HUES6 (cell line): ENCODE measurements at regions not wholly inside any gene's neighbourhood (a gene's known extent, or its start where the extent isn't known, plus 50 kb on each side); places are given as distances from the start of the nearest gene placed in this dataset.

ENCODE experiments used
- H3K27ac ChIP-seq: 2 replicates; pipeline ENCODE4 v1.7.0; 2013; ENCODE audit warnings: low read depth, mild to moderate bottlenecking, low read length, inconsistent platforms
- H3K27me3 ChIP-seq: 2 replicates; pipeline ENCODE4 v1.6.1; 2013; ENCODE audit warnings: low read length; ENCODE audit not compliant: control insufficient read depth, insufficient read depth
- H3K36me3 ChIP-seq: 2 replicates; pipeline ENCODE4 v1.6.1; 2013; ENCODE audit warnings: low read length; ENCODE audit not compliant: control insufficient read depth, insufficient read depth
- H3K4me1 ChIP-seq: 2 replicates; pipeline ENCODE4 v1.6.1; 2013; ENCODE audit warnings: low read length; ENCODE audit not compliant: control insufficient read depth, insufficient read depth
- H3K4me3 ChIP-seq: 2 replicates; pipeline ENCODE4 v1.5.1; 2013; ENCODE audit warnings: low read depth, low read length
- H3K9ac ChIP-seq: one replicate; pipeline ENCODE4 v1.6.1; 2013; ENCODE audit warnings: mild to moderate bottlenecking, low read length
- H3K9me3 ChIP-seq: 2 replicates; pipeline ENCODE4 v1.6.1; 2013; ENCODE audit warnings: low read depth, low read length; ENCODE audit not compliant: control insufficient read depth, insufficient read depth

DNA sequence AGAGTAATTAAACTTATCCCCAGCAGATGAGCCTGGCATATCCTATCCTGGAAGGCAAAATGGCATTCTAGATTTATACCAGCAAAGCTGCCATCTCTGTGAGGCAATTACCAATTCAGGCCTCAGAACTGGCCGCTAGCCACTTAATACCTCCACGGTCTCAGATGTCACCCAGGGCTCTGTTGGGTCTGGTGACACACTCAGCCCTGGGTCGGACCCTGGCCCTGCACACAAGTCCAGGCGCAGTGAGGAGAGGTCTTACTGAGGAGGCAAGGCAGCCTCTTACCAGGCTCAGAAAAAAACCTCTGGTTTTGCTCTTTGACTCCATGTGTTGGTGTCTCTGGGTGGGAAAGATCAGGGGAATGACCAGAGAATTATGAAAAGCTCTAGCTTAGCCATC, 186.6 kb downstream of the EMX2 start:
- no peaks in the 10 kb centered on the region for H3K9me3 ChIP-seq

DNA sequence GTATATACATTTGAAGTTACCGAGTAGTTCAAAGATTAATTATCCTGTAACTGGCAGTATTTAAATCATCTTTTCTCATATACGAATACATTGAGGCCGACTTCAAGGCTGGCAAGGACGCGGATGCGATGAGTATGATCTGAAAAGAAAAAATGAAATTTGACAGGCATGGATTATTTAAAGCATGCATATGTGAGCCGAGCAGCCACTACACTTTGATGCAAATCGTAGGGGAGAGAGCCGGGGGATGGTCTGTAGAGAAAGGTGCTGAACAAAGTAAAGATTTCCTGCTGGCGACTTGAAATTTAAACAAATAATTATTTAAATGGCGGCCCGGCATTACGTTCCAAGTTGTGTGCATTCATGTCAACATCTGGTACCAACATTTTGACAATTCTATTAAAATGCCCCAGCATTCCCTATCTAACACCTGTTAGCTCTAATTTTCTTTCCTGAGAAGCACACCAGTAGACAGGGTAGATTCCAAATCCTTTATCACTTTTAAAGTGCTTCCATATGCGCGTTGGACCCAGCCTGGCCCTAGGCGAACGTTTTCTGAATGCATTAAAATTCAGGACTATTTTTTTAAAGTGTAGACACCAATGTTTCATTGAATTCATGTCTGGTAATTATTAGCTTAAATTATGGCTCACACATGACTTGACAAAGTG, 188.7 kb downstream of the EMX2 start:
- H3K27me3 ChIP-seq: peaks cover 31% of the 10 kb centered on the region

More for the DNA sequence above, 186.6 kb downstream of the EMX2 start:
- Histone ChIP-seq H3K4me3 (no peak overlapping the region), H3K36me3 (no peaks in the 10 kb centered on the region), H3K27me3 (peaks cover 10% of the 10 kb centered on the region), H3K9ac (no peak overlapping the region), H3K27ac (no peak overlapping the region), H3K4me1 (peaks cover 5% of the 10 kb centered on the region)

DNA sequence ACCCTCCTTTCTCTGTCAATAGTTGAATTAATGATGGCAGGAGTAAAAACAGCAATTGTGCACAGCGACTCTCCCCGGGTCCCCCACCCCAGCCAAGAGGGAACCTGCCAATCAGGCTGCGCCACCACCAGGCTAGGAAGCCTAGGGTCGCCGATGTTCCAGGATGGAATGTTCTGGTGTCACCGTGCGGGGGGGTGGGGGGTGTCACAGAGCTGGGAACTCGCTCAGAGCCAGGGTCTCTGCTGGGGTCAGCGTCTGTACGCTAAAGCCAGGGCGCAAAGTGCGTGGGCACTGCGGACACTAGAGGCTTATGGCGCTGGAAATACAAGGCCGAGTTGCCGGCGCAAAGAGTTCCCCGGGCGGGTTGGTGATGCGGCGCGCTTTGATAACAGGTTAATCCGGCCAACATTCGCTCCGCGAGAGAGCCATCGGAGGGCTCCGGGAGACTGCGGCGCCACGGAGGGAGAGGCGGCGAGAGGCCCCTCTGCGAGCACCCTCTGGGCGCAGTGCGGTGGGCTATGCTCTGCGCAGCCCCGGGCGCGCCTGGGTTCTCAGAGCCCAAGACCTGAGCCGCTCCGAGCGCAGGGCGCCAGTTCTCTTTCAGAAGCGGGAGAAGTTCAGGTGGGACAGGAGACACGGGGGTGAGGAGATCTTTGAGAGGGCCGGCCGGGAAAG, 192.3 kb downstream of the EMX2 start:
- H3K36me3 ChIP-seq: no peaks in the 10 kb centered on the region
- peaks cover 43% of the 10 kb centered on the region for H3K27me3 ChIP-seq
- H3K4me1 ChIP-seq: peaks cover 18% of the 10 kb centered on the region
- no peaks in the 10 kb centered on the region for H3K9me3 ChIP-seq
- H3K4me3 ChIP-seq: peak overlapping the region; percentile 67
- peak overlapping the region; percentile 46 for H3K9ac ChIP-seq
- H3K27ac ChIP-seq: no peak overlapping the region

More for the DNA sequence above, 188.7 kb downstream of the EMX2 start:
- H3K4me3 ChIP-seq: no peak overlapping the region
- no peaks in the 10 kb centered on the region for H3K36me3 ChIP-seq
- no peak overlapping the region for H3K9ac ChIP-seq
- peaks cover 14% of the 10 kb centered on the region for H3K4me1 ChIP-seq
- H3K9me3 ChIP-seq: no peaks in the 10 kb centered on the region
- H3K27ac ChIP-seq: no peak overlapping the region

DNA sequence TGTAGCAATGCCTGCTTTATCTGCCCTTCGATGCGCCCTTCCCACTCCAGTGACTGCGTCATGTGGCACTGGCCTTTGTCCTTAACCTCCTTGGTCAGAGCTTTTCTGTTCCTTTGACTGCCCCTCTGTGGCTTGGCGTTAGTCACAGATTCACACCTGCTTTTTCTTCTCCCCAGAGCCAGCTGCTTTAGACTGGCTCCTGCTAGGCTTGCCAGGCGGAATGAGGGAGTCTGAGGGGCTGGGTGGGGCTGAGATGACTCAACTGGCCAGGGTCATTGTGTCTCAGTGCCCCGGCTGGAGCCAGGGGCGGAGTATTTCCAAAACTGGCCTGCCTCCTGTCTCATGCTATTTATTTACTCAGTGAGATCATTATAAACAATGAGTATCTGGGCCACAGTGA, 194.1 kb downstream of the EMX2 start:
- no peak overlapping the region for H3K9ac ChIP-seq
- H3K27ac ChIP-seq: no peak overlapping the region
- H3K4me3 ChIP-seq: no peak overlapping the region
- peaks cover 18% of the 10 kb centered on the region for H3K4me1 ChIP-seq
- no peaks in the 10 kb centered on the region for H3K36me3 ChIP-seq
- peaks cover 43% of the 10 kb centered on the region for H3K27me3 ChIP-seq
- no peaks in the 10 kb centered on the region for H3K9me3 ChIP-seq

DNA sequence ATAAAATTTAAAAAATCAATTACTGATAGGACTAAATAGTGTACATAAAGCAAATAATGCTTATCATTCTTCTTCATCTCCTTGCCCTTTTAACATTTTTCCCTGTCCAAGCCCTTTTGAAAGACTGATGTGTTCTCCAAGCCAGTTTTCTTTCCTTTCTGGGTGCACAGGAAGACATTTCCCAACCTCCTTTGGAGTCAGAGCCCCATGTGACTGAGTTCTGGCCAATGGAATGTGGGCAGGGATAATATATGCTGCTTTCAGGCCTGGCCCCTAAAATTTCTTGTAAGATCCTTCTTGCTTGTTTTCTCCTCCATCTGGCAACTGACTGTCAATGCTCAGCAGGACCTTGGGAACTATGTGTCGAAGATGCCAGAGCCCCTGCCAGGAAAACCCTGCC, 197.5 kb downstream of the EMX2 start:
- Histone ChIP-seq H3K27me3 (peaks cover 26% of the 10 kb centered on the region), H3K9ac (no peak overlapping the region), H3K27ac (no peak overlapping the region), H3K4me1 (peaks cover 4% of the 10 kb centered on the region; the same call in 1 of the 2 replicates), H3K36me3 (no peaks in the 10 kb centered on the region), H3K9me3 (no peaks in the 10 kb centered on the region), H3K4me3 (no peak overlapping the region)

DNA sequence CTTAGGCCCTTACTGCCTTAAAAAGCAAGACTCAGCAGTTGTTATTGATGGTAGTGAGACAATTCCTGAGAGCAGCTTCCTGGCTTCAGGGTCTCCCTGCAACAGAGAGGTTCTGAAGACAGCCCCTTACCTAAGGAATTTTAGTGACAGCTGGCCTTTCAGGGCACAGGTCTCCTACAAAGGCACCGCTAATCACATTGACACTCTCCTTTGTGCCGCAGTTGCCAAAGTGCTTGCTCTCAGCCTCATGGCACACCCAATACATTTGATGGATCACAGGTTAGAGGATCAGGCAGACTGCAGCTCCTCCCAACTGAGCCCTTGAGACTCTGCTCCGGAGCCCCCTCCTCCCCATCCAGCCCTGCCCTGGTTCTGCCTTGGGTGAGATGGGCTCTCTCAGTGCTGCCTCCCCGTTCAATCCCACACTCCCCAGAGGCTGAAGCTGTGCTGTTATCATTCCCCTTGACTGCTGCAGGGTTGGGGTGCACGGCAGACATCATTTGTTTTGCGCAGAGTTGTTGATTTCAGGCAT, 198.2 kb downstream of the EMX2 start:
- Histone ChIP-seq H3K9ac (no peak overlapping the region), H3K27ac (no peak overlapping the region), H3K9me3 (no peaks in the 10 kb centered on the region), H3K36me3 (no peaks in the 10 kb centered on the region), H3K4me1 (peaks cover 4% of the 10 kb centered on the region; the same call in 1 of the 2 replicates), H3K27me3 (peaks cover 20% of the 10 kb centered on the region), H3K4me3 (no peak overlapping the region)

DNA sequence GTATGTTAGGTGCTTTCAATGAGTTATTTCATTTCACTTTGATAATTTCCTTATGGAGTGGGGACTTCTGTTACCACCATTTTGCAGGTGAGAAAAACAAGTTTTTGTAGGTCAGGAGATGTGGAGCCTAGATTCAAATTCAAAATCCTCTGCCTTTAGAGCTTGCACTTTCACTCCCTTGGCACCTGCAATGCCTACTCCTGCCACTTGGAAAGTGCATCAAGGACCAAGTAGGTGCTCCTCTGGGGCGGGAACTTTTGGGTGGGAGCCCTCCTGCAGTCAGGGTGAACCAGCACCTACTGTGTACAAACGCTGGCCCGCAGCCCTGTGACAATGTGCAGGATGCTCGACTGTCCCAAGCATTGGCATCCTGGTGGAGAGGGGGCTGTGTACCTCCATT, 199.0 kb downstream of the EMX2 start:
- H3K9ac ChIP-seq: no peak overlapping the region
- H3K9me3 ChIP-seq: no peaks in the 10 kb centered on the region
- peaks cover 2% of the 10 kb centered on the region; the same call in 1 of the 2 replicates for H3K4me1 ChIP-seq
- peaks cover 12% of the 10 kb centered on the region for H3K27me3 ChIP-seq
- H3K27ac ChIP-seq: no peak overlapping the region
- no peak overlapping the region for H3K4me3 ChIP-seq
- H3K36me3 ChIP-seq: no peaks in the 10 kb centered on the region

DNA sequence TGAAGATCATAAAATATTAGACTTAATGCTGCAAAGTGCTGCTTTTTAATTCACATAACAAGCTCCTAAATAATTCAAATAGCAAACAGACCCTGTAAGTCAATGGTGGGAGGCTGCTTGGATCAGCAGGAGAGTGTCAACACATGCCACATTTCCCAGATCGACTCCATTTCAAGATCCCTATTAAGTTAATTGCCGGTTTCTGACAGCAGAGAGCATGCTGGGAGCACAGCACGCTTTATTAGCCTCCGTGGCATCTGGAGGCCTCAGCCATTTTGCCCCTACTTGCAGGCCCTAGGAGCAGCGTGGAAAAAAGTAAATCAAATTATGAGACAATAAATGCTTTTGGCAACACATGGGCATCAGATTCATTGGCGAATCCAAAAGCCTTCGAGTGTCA, 201.0 kb downstream of the EMX2 start:
- Histone ChIP-seq H3K27me3 (no peaks in the 10 kb centered on the region; the same call in 1 of the 2 replicates), H3K9me3 (no peaks in the 10 kb centered on the region), H3K4me3 (no peak overlapping the region), H3K4me1 (no peaks in the 10 kb centered on the region), H3K36me3 (no peaks in the 10 kb centered on the region), H3K9ac (no peak overlapping the region), H3K27ac (no peak overlapping the region)

DNA sequence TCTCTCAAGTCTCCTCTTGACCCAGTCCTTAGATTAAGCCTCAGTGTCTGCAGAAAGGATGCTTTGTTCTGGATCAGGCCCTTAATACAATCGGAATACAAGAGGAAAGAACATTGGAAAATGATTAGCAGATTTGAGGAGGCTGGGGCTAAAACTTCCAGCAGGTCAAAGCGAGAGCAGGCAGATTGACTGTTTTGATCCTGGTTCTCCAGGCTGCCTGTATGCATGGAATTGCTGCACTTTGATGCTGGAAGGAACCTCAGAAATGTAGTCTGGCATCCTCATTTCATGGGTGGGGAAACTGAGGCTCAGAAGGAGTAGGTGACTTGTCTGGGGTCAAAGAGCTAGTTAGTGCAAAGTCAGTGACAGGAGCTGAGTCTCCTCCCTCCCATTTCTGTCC, 202.8 kb downstream of the EMX2 start:
- H3K27ac ChIP-seq: no peak overlapping the region
- H3K4me1 ChIP-seq: no peaks in the 10 kb centered on the region
- no peaks in the 10 kb centered on the region for H3K9me3 ChIP-seq
- no peak overlapping the region for H3K9ac ChIP-seq
- H3K27me3 ChIP-seq: no peaks in the 10 kb centered on the region; the same call in 1 of the 2 replicates
- no peaks in the 10 kb centered on the region for H3K36me3 ChIP-seq
- no peak overlapping the region for H3K4me3 ChIP-seq

DNA sequence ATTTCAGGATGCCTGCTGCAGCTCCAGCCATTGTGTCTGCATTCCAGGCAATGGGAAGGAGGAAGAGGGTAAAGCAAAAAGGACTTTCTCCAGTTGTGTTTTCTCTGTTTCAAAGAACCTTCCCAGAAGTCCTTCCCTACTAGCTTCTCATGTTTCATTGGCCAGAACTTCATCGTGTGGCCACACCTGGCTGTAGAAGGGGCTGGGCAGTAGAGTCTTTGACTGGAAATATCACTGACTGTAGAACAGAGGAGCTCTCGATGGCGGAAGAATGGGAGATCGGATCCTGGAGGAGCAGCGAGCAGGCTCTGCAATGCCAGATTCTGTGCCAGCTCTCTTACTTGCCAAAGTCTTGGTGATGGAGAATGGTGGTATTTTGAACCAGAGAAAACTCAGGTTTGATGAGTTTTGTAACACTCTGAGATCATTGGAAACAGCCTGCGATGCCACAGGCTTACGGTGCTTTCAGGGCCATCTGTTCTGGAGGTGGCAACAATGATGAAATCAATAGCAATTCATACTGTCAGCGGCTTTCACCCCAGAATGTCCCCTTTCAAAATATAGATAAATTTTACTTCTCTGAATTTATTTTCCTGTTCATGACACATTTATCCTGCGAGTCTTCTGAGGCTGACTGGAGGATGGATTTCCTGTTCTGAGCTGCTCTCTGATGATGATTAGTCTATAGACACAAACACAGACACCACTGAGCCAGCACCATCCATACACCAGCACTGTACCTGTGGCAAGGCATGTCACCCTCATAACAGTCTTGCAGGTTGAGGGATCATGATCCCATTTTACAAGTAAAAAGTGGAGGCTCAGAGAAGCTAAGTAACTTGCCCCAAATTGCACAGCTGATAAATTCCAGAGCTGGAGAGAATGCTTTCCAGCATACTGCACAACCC, 204.2 kb downstream of the EMX2 start:
- no peak overlapping the region for H3K4me3 ChIP-seq
- no peaks in the 10 kb centered on the region; the same call in 1 of the 2 replicates for H3K27me3 ChIP-seq
- no peak overlapping the region for H3K9ac ChIP-seq
- no peaks in the 10 kb centered on the region for H3K36me3 ChIP-seq
- H3K4me1 ChIP-seq: no peaks in the 10 kb centered on the region
- no peaks in the 10 kb centered on the region for H3K9me3 ChIP-seq
- H3K27ac ChIP-seq: no peak overlapping the region
